SU-DHL-6 (cell line): ENCODE measurements at regions not wholly inside any gene's neighbourhood (a gene's known extent, or its start where the extent isn't known, plus 50 kb on each side); places are given as distances from the start of the nearest gene placed in this dataset.

ENCODE experiments used
- H2AFZ ChIP-seq: fragments of 200-600 bp; sonication (generic); 2 replicates; pipeline ENCODE4 v1.6.1; 2014; ENCODE audit warnings: low read depth, mild to moderate bottlenecking, moderate library complexity, mixed read lengths, antibody characterized with exemption, low read length; ENCODE audit not compliant: severe bottlenecking
- H3F3A ChIP-seq: fragments of 200-600 bp; shearing (Covaris generic); 2 replicates; pipeline ENCODE4 v1.6.0; 2016; ENCODE audit warnings: antibody characterized with exemption, mild to moderate bottlenecking; ENCODE audit not compliant: insufficient read depth
- H3K27ac ChIP-seq: fragments of 200-600 bp; sonication (generic); 2 replicates; pipeline ENCODE4 v1.5.1; 2016; ENCODE audit warnings: low read depth, mild to moderate bottlenecking, low read length, moderate library complexity, mixed read lengths
- H3K27me3 ChIP-seq: fragments of 200-600 bp; sonication (generic), shearing (Covaris generic); 2 replicates; pipeline ENCODE4 v1.6.0; 2014; ENCODE audit warnings: mild to moderate bottlenecking, low read length
- H3K36me3 ChIP-seq: fragments of 200-600 bp; sonication (generic); 2 replicates; pipeline ENCODE4 v1.6.1; 2014; ENCODE audit warnings: mild to moderate bottlenecking, low read length, mixed read lengths
- H3K4me2 ChIP-seq: fragments of 300-600, 200-600 bp; shearing (Covaris generic), sonication (generic); 2 replicates; pipeline ENCODE4 v1.6.0; 2014; ENCODE audit warnings: low read length, low read depth, mild to moderate bottlenecking; ENCODE audit not compliant: poor library complexity, severe bottlenecking
- H3K4me3 ChIP-seq: fragments of 200-600 bp; sonication (generic); 2 replicates; pipeline ENCODE4 v1.5.1; 2014; ENCODE audit warnings: antibody characterized with exemption, low read length, mild to moderate bottlenecking, mixed read lengths; ENCODE audit not compliant: insufficient read depth, poor library complexity, severe bottlenecking
- H3K79me2 ChIP-seq: fragments of 200-600 bp; sonication (generic); 2 replicates; pipeline ENCODE4 v1.6.1; 2014; ENCODE audit warnings: mild to moderate bottlenecking, low read length, moderate library complexity; ENCODE audit not compliant: insufficient read depth
- H3K9ac ChIP-seq: fragments of 200-600 bp; sonication (generic); 2 replicates; pipeline ENCODE4 v1.7.0; 2014; ENCODE audit warnings: mild to moderate bottlenecking, low read length
- H3K9me2 ChIP-seq: fragments of 200-600 bp; sonication (generic); replicated peaks from 2 replicates; pipeline ENCODE4 v1.6.1; 2014; ENCODE audit warnings: low read length; ENCODE audit not compliant: insufficient read depth
- H3K9me3 ChIP-seq: fragments of 200-600 bp; sonication (generic); 2 replicates; pipeline ENCODE4 v1.6.1; 2014; ENCODE audit warnings: low read length, mixed read lengths; ENCODE audit not compliant: insufficient read depth
- H4K20me1 ChIP-seq: fragments of 200-600 bp; sonication (generic); 2 replicates; pipeline ENCODE4 v1.6.1; 2014; ENCODE audit warnings: low read depth, mild to moderate bottlenecking, antibody characterized with exemption, low read length, moderate library complexity, mixed read lengths
- EZH2phosphoT487 ChIP-seq: fragments of 200-600 bp; sonication (generic), shearing (Covaris generic); conservative IDR thresholded peaks from 2 replicates; pipeline ENCODE4 v1.6.1; 2018; ENCODE audit warnings: mild to moderate bottlenecking, antibody characterized with exemption, low read length, moderate library complexity, mixed read lengths
- TF ChIP-seq, protein P1 (sequence below): fragments of 200-600 bp; sonication (generic); IDR thresholded peaks from one replicate; pipeline ENCODE4 v1.5.1; 2017; ENCODE audit warnings: antibody characterized with exemption, mild to moderate bottlenecking, low read length, moderate library complexity; ENCODE audit not compliant: insufficient read depth, poor library complexity, severe bottlenecking

DNA sequence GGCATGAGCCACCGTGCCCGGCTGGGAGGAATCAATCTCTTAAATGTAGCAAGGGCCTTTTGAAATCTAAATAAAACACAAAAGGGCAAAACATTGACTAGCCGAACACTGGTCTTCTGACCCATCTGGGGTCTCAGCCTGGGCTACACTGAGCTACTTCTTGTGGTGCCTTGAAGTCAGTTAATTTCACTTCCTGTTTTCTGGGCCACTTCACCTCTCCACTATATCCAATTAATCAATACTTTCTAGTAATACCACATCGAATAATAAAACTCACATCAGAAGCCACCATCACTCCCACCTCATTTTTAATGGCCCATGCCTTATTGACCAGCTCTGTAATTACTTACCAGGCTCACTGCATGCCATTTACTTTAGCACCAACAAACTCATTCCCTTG is 138.0 kb upstream of the SAMSN1 start:
- H3K36me3 ChIP-seq = no peaks in the 10 kb centered on the region
- H2AFZ ChIP-seq = no peak overlapping the region
- H3F3A ChIP-seq = peaks cover 52% of the 10 kb centered on the region
- peak overlapping the region; percentile 72 for H3K4me2 ChIP-seq
- peak overlapping the region; percentile 95 for H3K27ac ChIP-seq
- no peaks in the 10 kb centered on the region for H3K79me2 ChIP-seq
- no peak overlapping the region for H3K4me3 ChIP-seq
- no peaks in the 10 kb centered on the region for H4K20me1 ChIP-seq
- H3K9me2 ChIP-seq = no peaks in the 10 kb centered on the region
- H3K9ac ChIP-seq = peak overlapping the region; percentile 48
- TF ChIP-seq, protein P1, sequence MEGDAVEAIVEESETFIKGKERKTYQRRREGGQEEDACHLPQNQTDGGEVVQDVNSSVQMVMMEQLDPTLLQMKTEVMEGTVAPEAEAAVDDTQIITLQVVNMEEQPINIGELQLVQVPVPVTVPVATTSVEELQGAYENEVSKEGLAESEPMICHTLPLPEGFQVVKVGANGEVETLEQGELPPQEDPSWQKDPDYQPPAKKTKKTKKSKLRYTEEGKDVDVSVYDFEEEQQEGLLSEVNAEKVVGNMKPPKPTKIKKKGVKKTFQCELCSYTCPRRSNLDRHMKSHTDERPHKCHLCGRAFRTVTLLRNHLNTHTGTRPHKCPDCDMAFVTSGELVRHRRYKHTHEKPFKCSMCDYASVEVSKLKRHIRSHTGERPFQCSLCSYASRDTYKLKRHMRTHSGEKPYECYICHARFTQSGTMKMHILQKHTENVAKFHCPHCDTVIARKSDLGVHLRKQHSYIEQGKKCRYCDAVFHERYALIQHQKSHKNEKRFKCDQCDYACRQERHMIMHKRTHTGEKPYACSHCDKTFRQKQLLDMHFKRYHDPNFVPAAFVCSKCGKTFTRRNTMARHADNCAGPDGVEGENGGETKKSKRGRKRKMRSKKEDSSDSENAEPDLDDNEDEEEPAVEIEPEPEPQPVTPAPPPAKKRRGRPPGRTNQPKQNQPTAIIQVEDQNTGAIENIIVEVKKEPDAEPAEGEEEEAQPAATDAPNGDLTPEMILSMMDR = no peak
- no peak for TF ChIP-seq EZH2phosphoT487
- H3K9me3 ChIP-seq = no peaks in the 10 kb centered on the region
- H3K27me3 ChIP-seq = no peaks in the 10 kb centered on the region

DNA sequence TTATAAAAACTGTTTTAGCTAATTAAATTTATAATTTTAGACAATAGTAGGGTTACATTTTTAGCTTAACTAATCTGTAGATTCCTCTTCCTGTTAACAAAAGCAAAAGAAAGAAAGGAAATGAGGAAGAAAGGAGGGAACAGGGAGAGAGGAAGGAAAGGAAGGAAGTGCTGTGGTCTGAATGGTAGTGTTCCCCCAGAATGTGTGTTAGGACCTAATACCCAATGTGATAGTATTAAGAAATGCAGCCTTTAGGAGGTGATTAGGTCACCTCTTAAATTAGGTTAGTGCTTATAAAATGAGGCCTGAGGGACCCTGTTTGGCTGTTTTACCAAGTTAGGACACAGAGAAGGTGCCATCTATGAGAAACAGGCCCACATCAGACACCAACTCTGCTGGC is 136.9 kb upstream of the SAMSN1 start:
- H3K9ac ChIP-seq = peak overlapping the region; percentile 48; the same call in 1 of the 2 replicates
- no peaks in the 10 kb centered on the region for H3K9me3 ChIP-seq
- H3K36me3 ChIP-seq = no peaks in the 10 kb centered on the region
- H3K4me2 ChIP-seq = peak overlapping the region; percentile 72
- no peaks in the 10 kb centered on the region for H3K9me2 ChIP-seq
- H3K27ac ChIP-seq = peak overlapping the region; percentile 95
- H3K79me2 ChIP-seq = no peaks in the 10 kb centered on the region
- no peaks in the 10 kb centered on the region for H4K20me1 ChIP-seq
- H2AFZ ChIP-seq = peak overlapping the region; percentile 25
- H3F3A ChIP-seq = peaks cover 52% of the 10 kb centered on the region
- H3K27me3 ChIP-seq = no peaks in the 10 kb centered on the region
- TF ChIP-seq, protein P1 = no peak
- TF ChIP-seq EZH2phosphoT487 = no peak
- H3K4me3 ChIP-seq = no peak overlapping the region

DNA sequence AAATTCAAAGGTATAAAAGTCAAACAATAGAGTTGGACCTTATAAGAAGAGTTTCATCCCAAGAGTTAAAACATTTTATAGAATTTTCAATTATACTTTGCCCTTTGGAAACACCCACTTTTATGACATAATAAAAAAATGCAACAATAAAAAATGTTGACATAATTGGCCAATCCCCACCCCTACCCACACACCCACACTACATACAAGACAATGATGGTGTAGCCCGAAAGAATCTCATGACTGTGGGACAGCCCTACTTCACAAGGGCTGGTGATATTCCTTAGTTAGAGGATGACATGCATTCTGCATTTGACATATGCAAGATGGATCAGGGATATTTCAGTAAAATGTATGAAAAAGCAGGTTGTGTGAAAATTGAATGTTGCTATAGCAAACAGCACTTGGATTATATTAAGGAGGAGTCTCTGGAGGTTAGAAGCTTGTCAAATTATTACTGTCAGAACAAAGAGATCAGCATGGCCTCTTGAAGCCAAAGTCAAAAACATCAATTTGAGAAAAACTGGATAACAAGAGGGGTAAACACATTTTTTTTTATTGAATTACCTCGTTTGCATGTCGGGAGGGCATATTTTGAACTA is 133.0 kb upstream of the SAMSN1 start:
- Histone ChIP-seq H4K20me1 (no peaks in the 10 kb centered on the region), H3K9me3 (no peaks in the 10 kb centered on the region), H3K4me2 (no peak overlapping the region), H3K9me2 (no peaks in the 10 kb centered on the region), H3K9ac (no peak overlapping the region), H3K27me3 (no peaks in the 10 kb centered on the region), H3K36me3 (no peaks in the 10 kb centered on the region), H3K4me3 (no peak overlapping the region), H2AFZ (no peak overlapping the region), H3F3A (peaks cover 34% of the 10 kb centered on the region), H3K79me2 (no peaks in the 10 kb centered on the region), H3K27ac (no peak overlapping the region)
- no peak for TF ChIP-seq EZH2phosphoT487
- TF ChIP-seq, protein P1 = no peak
